ENCODE measurements at regions not wholly inside any gene's neighbourhood (a gene's known extent, or its start where the extent isn't known, plus 50 kb on each side); places are given as distances from the start of the nearest gene placed in this dataset.

- TF ChIP-seq CTCF (IDR thresholded peaks at IDR 0.05; ENCODE audit: low read length), result no peak
- TF ChIP-seq EZH2 (IDR thresholded peaks at IDR 0.05; ENCODE audit: borderline replicate concordance, low read length), result no peak
These were observed 306.1 kb downstream of the PCDH7 start for GRCh38 chr4:31026256-31026655.

Measured in OCI-LY1 (cell line).